PC-3 (cell line): ENCODE measurements at regions not wholly inside any gene's neighbourhood (a gene's known extent, or its start where the extent isn't known, plus 50 kb on each side); places are given as distances from the start of the nearest gene placed in this dataset.
A peak's percentile ranks its signal among the peaks of the same experiment; 100 is the strongest.

ENCODE experiments used
- ATAC-seq: fragments of 200-7000 bp; cut with Tn5 transposase; 2 replicates; pipeline ENCODE4 v1.9.1; 2020; ENCODE audit warnings: mild to moderate bottlenecking, moderate library complexity
- BruUV-seq: library from RNA; stranded (reverse); fragments of 400-500 nt; replicated peaks from 2 replicates; lab custom pipeline; 2021; lab: Mats Ljungman, UMichigan
- CTCF ChIA-PET: fragments of 300-600 bp; sonication (Branson Sonifier 250); formaldehyde crosslinking; loops from one replicate; lab custom pipeline; 2022; ENCODE audit warnings: antibody characterized with exemption; lab: Charles Lee
- POLR2A ChIA-PET: fragments of 300-600 bp; sonication (Branson Sonifier 250); formaldehyde crosslinking; loops from one replicate; lab custom pipeline; 2022; ENCODE audit warnings: antibody characterized with exemption; ENCODE audit not compliant: unreplicated experiment; lab: Charles Lee
- DNase-seq: peaks from one replicate; pipeline ENCODE4 v3.0.0-alpha.2; 2015
- H2AFZ ChIP-seq: fragments of 300-600 bp; sonication (generic); 2 replicates; pipeline ENCODE4 v1.6.0; 2016; ENCODE audit warnings: antibody characterized with exemption, low read length
- H3F3A ChIP-seq: fragments of 300-600 bp; sonication (generic); one replicate; pipeline ENCODE4 v1.6.0; 2017; ENCODE audit warnings: antibody characterized with exemption, low read length, control low read depth, mild to moderate bottlenecking; ENCODE audit not compliant: unreplicated experiment
- H3K27ac ChIP-seq: fragments of 300-600 bp; sonication (generic); 2 replicates; pipeline ENCODE4 v1.5.1; 2016; ENCODE audit warnings: mild to moderate bottlenecking, low read length
- H3K27me3 ChIP-seq: fragments of 300-600 bp; sonication (generic); 2 replicates; pipeline ENCODE4 v1.6.1; 2016; ENCODE audit warnings: low read length, mixed read lengths
- H3K36me3 ChIP-seq: fragments of 300-600 bp; sonication (generic); 2 replicates; pipeline ENCODE4 v1.6.1; 2016; ENCODE audit warnings: low read depth, mixed run types, low read length, mixed read lengths
- H3K4me1 ChIP-seq: fragments of 300-600 bp; sonication (generic); 2 replicates; pipeline ENCODE4 v1.5.1; 2016; ENCODE audit warnings: low read length; ENCODE audit not compliant: insufficient read depth
- H3K4me2 ChIP-seq: fragments of 300-600 bp; sonication (generic); 2 replicates; pipeline ENCODE4 v1.6.0; 2016; ENCODE audit warnings: low read length
- H3K4me3 ChIP-seq: fragments of 300-600 bp; sonication (generic); 2 replicates; pipeline ENCODE4 v1.5.1; 2016; ENCODE audit warnings: mild to moderate bottlenecking, low read length, mixed read lengths
- H3K79me2 ChIP-seq: fragments of 300-600 bp; sonication (generic); 2 replicates; pipeline ENCODE4 v1.6.1; 2017; ENCODE audit warnings: low read length, mixed read lengths
- H3K9ac ChIP-seq: fragments of 300-600 bp; sonication (generic); 2 replicates; pipeline ENCODE4 v1.6.0; 2016; ENCODE audit warnings: mild to moderate bottlenecking, low read length
- H3K9me2 ChIP-seq: fragments of 300-600 bp; sonication (generic); replicated peaks from 2 replicates; pipeline ENCODE4 v1.6.1; 2016; ENCODE audit warnings: mixed run types, low read length, mixed read lengths
- H3K9me3 ChIP-seq: fragments of 300-600 bp; sonication (generic); 2 replicates; pipeline ENCODE4 v1.6.1; 2016; ENCODE audit warnings: low read length, mixed read lengths
- H4K20me1 ChIP-seq: fragments of 300-600 bp; sonication (generic); 2 replicates; pipeline ENCODE4 v1.6.1; 2016; ENCODE audit warnings: low read length, mixed read lengths
- EZH2 ChIP-seq: fragments of 300-600 bp; sonication (generic); IDR thresholded peaks from one replicate; pipeline ENCODE4 v1.6.1; 2017; ENCODE audit warnings: antibody characterized with exemption, mild to moderate bottlenecking, low read length; ENCODE audit not compliant: unreplicated experiment
- EZH2phosphoT487 ChIP-seq: fragments of 300-600 bp; sonication (generic); IDR thresholded peaks from 2 replicates; pipeline ENCODE4 v1.6.1; 2018; ENCODE audit warnings: mild to moderate bottlenecking, antibody characterized with exemption, low read length, borderline replicate concordance
- intact Hi-C: fragments of 100-400 bp; cut with micrococcal nuclease; formaldehyde crosslinking; loops from 2 replicates; pipeline ENCODE4 v1.9.0; 2023
- TF ChIP-seq, protein P1 (sequence below): fragments of 300-600 bp; sonication (generic); conservative IDR thresholded peaks from 2 replicates; pipeline ENCODE4 v1.5.1; 2017; ENCODE audit warnings: antibody characterized with exemption, low read depth, mild to moderate bottlenecking, low read length

GRCh38 chr16:85275533-85276249 lies 163.4 kb upstream of the CIBAR2 start:
- peak; percentile 77 for ATAC-seq
- no TSS peak for BruUV-seq
- Histone ChIP-seq H3K4me1 (no peaks in the 10 kb centered on the region), H3K4me3 (no peak overlapping the region), H3K79me2 (no peaks in the 10 kb centered on the region), H3K9me2 (no peaks in the 10 kb centered on the region), H3K27ac (no peak overlapping the region), H3K9ac (no peak overlapping the region), H3F3A (no peaks in the 10 kb centered on the region), H3K4me2 (no peak overlapping the region), H4K20me1 (no peaks in the 10 kb centered on the region), H3K9me3 (no peaks in the 10 kb centered on the region), H3K36me3 (no peaks in the 10 kb centered on the region), H3K27me3 (no peaks in the 10 kb centered on the region), H2AFZ (no peak overlapping the region)
- DNase-seq: peak; percentile 59
- no peak for TF ChIP-seq EZH2phosphoT487
- no peak for TF ChIP-seq EZH2
- TF ChIP-seq, protein P1, sequence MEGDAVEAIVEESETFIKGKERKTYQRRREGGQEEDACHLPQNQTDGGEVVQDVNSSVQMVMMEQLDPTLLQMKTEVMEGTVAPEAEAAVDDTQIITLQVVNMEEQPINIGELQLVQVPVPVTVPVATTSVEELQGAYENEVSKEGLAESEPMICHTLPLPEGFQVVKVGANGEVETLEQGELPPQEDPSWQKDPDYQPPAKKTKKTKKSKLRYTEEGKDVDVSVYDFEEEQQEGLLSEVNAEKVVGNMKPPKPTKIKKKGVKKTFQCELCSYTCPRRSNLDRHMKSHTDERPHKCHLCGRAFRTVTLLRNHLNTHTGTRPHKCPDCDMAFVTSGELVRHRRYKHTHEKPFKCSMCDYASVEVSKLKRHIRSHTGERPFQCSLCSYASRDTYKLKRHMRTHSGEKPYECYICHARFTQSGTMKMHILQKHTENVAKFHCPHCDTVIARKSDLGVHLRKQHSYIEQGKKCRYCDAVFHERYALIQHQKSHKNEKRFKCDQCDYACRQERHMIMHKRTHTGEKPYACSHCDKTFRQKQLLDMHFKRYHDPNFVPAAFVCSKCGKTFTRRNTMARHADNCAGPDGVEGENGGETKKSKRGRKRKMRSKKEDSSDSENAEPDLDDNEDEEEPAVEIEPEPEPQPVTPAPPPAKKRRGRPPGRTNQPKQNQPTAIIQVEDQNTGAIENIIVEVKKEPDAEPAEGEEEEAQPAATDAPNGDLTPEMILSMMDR: peak; percentile 76
- ChIA-PET POLR2A (no interaction called here), CTCF (interaction anchor here (0.7 to 1.5 kb wide), 3 partner anchors 55 to 161 kb away, joined by 4 read pairs; no protein-coding TSS in a partner anchor)
- intact Hi-C loops: no loop called here

GRCh38 chr16:85276258-85276657 lies 164.0 kb upstream of the CIBAR2 start:
- POLR2A ChIA-PET: no interaction called here
- H3K4me3 ChIP-seq: no peak overlapping the region
- no peaks in the 10 kb centered on the region for H3K9me2 ChIP-seq
- H3K27ac ChIP-seq: no peak overlapping the region
- CTCF ChIA-PET: no interaction called here
- H3K36me3 ChIP-seq: no peaks in the 10 kb centered on the region
- no peaks in the 10 kb centered on the region for H3K27me3 ChIP-seq
- BruUV-seq: no TSS peak
- H3K9ac ChIP-seq: no peak overlapping the region
- intact Hi-C loops: no loop called here
- no peak for ATAC-seq
- H3F3A ChIP-seq: no peaks in the 10 kb centered on the region
- DNase-seq: no peak
- no peak overlapping the region for H2AFZ ChIP-seq
- no peaks in the 10 kb centered on the region for H3K79me2 ChIP-seq
- H3K4me2 ChIP-seq: no peak overlapping the region
- no peaks in the 10 kb centered on the region for H4K20me1 ChIP-seq
- no peaks in the 10 kb centered on the region for H3K9me3 ChIP-seq
- no peaks in the 10 kb centered on the region for H3K4me1 ChIP-seq
- TF ChIP-seq EZH2phosphoT487 (no peak), EZH2 (no peak)
- TF ChIP-seq, protein P1: no peak

DNA sequence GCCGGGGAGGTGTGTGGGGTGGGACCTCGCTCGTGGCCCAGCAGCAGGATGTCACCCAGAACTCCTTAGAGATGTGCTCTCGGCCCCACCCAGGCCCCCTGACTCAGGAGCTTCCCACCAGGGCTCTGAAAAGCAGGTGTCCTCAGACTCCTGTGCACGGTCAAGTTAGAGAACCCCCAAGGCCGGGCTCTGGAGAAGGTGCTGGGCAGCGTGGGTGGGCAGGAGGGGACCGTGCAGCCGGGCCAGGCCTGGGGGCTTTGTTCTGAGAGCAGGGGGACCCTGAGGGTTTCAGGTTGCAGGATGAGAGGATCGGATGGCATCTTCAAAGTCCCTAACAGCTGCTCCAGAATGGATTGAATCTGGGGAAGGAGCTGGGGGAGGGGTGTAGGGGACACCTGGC lies 164.4 kb upstream of the CIBAR2 start:
- ChIA-PET POLR2A (no interaction called here), CTCF (no interaction called here)
- no peak overlapping the region for H3K4me3 ChIP-seq
- no peak for ATAC-seq
- H3K27me3 ChIP-seq: no peaks in the 10 kb centered on the region
- no peak overlapping the region for H3K4me2 ChIP-seq
- H4K20me1 ChIP-seq: no peaks in the 10 kb centered on the region
- H3K9me3 ChIP-seq: no peaks in the 10 kb centered on the region
- no TSS peak for BruUV-seq
- TF ChIP-seq EZH2phosphoT487: no peak
- TF ChIP-seq EZH2: no peak
- TF ChIP-seq, protein P1: no peak
- H3F3A ChIP-seq: no peaks in the 10 kb centered on the region
- H2AFZ ChIP-seq: no peak overlapping the region
- no peaks in the 10 kb centered on the region for H3K4me1 ChIP-seq
- intact Hi-C loops: no loop called here
- DNase-seq: no peak
- H3K9me2 ChIP-seq: no peaks in the 10 kb centered on the region
- no peaks in the 10 kb centered on the region for H3K36me3 ChIP-seq
- H3K27ac ChIP-seq: no peak overlapping the region
- H3K9ac ChIP-seq: no peak overlapping the region
- H3K79me2 ChIP-seq: no peaks in the 10 kb centered on the region
